Uterus (tissue), 2 donors: ENCODE measurements at regions not wholly inside any gene's neighbourhood (a gene's known extent, or its start where the extent isn't known, plus 50 kb on each side); places are given as distances from the start of the nearest gene placed in this dataset.

Experiments used
- POLR2A ChIP-seq, 2 donors: fragments of 450-650 bp; IDR thresholded peaks; one replicate each; pipeline ENCODE4 v1.6.1; 2016; ENCODE audit warnings: antibody characterized with exemption in 2 of 2, mild to moderate bottlenecking in 1 of 2, moderate library complexity in 1 of 2
- TF ChIP-seq, protein P1 (sequence below), 4 experiments: fragments of 200-600 bp in 2 of 4; fragments of 450-650 bp in 2 of 4; sonication (generic) in 2 of 4; IDR thresholded peaks; one replicate each; pipeline ENCODE4 v1.5.1; 2016 to 2019; ENCODE audit warnings: antibody characterized with exemption in 4 of 4, mild to moderate bottlenecking in 2 of 4, moderate library complexity in 1 of 4

DNA sequence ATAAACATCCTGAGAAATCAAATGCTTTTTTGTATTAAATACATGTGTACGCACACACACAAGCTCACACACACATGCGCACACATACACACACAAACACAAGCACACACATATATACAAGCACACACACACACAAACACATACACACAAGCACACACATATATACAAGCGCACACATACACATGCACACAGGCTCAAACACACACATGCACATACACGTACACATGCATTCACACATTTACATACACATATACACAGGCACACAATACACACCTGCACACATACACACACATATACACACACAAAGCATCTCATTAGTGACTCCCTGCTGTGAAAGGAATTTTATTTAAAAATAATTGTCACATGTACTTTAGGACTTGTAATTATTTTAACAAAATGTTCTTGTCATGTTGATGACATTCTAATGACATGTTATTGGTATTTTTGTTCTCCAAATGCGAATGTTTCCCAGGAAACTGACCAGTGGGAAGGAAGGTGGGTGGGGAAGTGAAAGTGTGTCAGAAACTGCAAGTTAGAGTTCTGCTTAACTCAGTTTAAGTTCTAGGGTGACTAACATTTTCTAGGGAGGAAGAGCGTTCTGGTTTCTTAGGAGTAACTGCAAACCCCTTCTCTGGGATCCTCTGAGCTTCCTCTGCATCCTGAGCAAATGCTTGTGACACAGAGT lies 113.9 kb upstream of the ZNF217 start:
- TF ChIP-seq, protein P1, sequence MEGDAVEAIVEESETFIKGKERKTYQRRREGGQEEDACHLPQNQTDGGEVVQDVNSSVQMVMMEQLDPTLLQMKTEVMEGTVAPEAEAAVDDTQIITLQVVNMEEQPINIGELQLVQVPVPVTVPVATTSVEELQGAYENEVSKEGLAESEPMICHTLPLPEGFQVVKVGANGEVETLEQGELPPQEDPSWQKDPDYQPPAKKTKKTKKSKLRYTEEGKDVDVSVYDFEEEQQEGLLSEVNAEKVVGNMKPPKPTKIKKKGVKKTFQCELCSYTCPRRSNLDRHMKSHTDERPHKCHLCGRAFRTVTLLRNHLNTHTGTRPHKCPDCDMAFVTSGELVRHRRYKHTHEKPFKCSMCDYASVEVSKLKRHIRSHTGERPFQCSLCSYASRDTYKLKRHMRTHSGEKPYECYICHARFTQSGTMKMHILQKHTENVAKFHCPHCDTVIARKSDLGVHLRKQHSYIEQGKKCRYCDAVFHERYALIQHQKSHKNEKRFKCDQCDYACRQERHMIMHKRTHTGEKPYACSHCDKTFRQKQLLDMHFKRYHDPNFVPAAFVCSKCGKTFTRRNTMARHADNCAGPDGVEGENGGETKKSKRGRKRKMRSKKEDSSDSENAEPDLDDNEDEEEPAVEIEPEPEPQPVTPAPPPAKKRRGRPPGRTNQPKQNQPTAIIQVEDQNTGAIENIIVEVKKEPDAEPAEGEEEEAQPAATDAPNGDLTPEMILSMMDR (IDR thresholded peaks at IDR 0.05): no peak
- TF ChIP-seq POLR2A (IDR thresholded peaks at IDR 0.05): no peak
